ENCODE measurements at regions not wholly inside any gene's neighbourhood (a gene's known extent, or its start where the extent isn't known, plus 50 kb on each side); places are given as distances from the start of the nearest gene placed in this dataset.

DNA sequence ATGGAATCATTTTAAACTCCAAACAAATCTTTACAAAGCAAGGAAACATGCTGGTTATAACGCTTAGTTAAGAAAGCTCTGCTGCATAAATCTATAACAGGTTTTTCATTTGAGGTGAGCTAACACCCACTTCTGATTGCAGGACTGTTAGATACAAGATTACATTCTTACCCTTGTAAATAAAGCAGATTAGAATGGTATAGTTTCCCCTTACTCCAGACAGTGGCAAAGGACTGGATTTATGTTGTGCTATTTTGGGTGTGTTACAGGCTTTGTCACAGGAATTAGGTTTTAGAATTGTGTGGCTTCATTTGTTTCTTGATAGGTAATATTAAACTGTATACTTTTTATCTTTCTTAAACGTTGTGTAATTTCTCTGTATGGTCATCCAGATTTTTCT lies 487.6 kb downstream of the ZWINT start:
- TF ChIP-seq, protein P1, sequence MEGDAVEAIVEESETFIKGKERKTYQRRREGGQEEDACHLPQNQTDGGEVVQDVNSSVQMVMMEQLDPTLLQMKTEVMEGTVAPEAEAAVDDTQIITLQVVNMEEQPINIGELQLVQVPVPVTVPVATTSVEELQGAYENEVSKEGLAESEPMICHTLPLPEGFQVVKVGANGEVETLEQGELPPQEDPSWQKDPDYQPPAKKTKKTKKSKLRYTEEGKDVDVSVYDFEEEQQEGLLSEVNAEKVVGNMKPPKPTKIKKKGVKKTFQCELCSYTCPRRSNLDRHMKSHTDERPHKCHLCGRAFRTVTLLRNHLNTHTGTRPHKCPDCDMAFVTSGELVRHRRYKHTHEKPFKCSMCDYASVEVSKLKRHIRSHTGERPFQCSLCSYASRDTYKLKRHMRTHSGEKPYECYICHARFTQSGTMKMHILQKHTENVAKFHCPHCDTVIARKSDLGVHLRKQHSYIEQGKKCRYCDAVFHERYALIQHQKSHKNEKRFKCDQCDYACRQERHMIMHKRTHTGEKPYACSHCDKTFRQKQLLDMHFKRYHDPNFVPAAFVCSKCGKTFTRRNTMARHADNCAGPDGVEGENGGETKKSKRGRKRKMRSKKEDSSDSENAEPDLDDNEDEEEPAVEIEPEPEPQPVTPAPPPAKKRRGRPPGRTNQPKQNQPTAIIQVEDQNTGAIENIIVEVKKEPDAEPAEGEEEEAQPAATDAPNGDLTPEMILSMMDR (conservative IDR thresholded peaks at IDR 0.05; ENCODE audit: low read length) = no peak
- no peak for DNase-seq (ENCODE audit: low read depth)
- H3K4me3 ChIP-seq (ENCODE audit: low read length) = no peak overlapping the region

GRCh38 chr10:55870186-55870585 lies 490.9 kb downstream of the ZWINT start:
- TF ChIP-seq, protein P1 (conservative IDR thresholded peaks at IDR 0.05; ENCODE audit: low read length) = no peak
- H3K4me3 ChIP-seq (ENCODE audit: low read length) = no peak overlapping the region
- no peak for DNase-seq (ENCODE audit: low read depth)

DNA sequence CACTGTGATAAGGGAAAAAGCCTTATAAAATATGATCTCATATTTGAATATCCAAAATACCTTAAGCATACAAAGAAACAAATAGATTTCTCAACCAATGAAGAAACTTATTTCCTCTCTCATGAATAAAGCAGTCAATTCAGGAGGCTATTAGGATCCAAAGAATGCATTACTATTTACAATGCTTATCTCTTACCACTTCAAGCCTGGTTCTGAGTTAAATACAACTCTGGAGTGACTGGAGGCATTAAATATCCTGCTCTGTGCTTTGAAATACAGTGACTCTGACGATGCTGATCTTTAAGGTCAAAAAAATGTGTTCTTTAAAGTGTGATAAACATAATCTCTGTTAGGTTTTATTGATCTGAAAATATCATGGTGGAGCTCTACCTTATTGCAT lies 493.2 kb downstream of the ZWINT start:
- H3K4me3 ChIP-seq (ENCODE audit: low read length) = no peak overlapping the region
- no peak for DNase-seq (ENCODE audit: low read depth)
- TF ChIP-seq, protein P1 (conservative IDR thresholded peaks at IDR 0.05; ENCODE audit: low read length) = no peak

DNA sequence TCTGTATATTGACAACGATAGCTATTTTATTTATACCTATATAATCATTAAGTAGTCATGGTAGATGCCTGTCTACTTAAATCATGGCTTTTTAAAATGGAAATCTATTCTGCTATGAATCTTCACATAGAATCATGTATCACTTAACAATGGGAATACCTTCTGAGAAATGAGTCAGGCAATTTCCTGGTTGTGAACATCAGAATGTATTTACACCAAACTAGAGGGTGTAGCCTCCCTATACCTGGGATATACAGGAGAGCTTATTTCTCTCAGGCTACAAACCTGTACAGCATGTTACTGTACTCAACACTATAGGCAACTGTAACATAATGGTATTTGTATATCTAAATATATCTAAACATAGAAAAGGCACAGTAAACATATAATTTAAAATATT lies 502.3 kb downstream of the ZWINT start:
- no peak overlapping the region for H3K4me3 ChIP-seq (ENCODE audit: low read length)
- TF ChIP-seq, protein P1 (conservative IDR thresholded peaks at IDR 0.05; ENCODE audit: low read length) = no peak

DNA sequence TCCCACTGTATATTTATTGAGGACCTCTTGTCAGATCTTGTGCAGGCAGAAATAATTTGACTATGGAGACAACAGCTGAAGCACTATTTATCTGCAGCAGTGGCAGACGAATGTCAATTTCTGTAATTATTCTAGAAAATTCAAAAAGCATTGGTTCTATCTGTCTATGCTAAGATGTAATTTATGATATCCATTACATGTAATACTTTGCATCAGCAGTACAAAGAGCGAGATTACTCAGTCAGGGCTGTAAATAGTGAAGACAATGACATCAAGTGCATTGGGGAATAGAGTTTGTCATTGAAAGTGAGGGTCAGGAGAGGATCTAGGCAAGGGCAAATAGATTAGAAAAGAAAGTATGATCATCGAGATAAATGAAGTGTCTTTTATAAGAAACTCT lies 508.2 kb downstream of the ZWINT start:
- TF ChIP-seq, protein P1 (conservative IDR thresholded peaks at IDR 0.05; ENCODE audit: low read length) = no peak
- no peak for DNase-seq (ENCODE audit: low read depth)
- no peak overlapping the region for H3K4me3 ChIP-seq (ENCODE audit: low read length)

More for the DNA sequence above, 502.3 kb downstream of the ZWINT start:
- DNase-seq (ENCODE audit: low read depth) = no peak

DNA sequence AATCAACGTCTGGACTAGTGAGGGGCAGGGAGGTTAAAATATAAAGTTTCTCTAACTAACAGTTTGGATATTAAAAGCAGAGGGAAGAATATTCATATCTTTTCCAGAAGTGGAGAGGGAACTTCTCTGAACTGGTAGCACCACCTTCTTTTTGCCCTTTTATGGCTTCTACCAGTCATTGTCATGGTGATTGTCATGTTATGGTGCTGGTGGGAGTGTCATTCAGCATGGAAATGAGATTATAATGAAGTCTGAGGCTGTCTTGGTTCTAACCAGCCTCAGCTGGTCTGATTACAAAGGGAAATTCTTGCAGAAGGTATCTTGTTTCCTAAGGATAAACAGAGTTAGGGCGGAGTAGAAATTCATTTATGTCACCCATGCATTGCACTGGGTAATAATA lies 523.8 kb downstream of the ZWINT start:
- DNase-seq (ENCODE audit: low read depth) = no peak
- no peak overlapping the region for H3K4me3 ChIP-seq (ENCODE audit: low read length)
- TF ChIP-seq, protein P1 (conservative IDR thresholded peaks at IDR 0.05; ENCODE audit: low read length) = no peak

DNA sequence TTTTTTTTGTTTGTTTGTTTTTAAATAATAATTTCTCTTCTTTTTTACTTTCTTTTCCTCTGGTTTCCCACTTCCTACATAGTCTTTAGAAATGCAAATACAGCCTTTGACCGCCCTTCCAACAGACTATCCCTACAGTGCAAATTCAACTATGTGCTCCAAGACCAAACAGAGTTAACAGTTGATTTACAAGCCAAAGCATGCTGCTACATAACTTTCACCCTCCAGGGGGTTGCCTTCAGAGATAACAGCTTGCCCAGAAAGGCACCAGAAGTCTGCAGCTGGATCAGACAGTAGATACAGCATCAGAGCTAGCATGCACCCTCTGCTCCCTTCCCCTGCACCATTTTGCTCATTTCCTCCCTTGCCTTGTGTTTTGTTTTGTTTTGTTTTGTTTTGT lies 539.0 kb downstream of the ZWINT start:
- TF ChIP-seq, protein P1 (conservative IDR thresholded peaks at IDR 0.05; ENCODE audit: low read length) = no peak
- no peak for DNase-seq (ENCODE audit: low read depth)
- no peak overlapping the region for H3K4me3 ChIP-seq (ENCODE audit: low read length)

Data from AG10803 (cell line).